RWPE2 (cell line): ENCODE measurements at regions not wholly inside any gene's neighbourhood (a gene's known extent, or its start where the extent isn't known, plus 50 kb on each side); places are given as distances from the start of the nearest gene placed in this dataset.

Experiments used
- ATAC-seq: fragments of 200-7000 bp; cut with Tn5 transposase; 3 replicates; pipeline ENCODE4 v1.9.1; 2021; ENCODE audit warnings: low read depth
- DNase-seq: peaks from one replicate; pipeline ENCODE4 v3.0.0-alpha.2; 2020; ENCODE audit warnings: low spot score
- H3K27ac ChIP-seq: fragments of 450-650 bp; 2 replicates; pipeline ENCODE4 v1.5.1; 2017; ENCODE audit warnings: mild to moderate bottlenecking; ENCODE audit not compliant: poor library complexity, severe bottlenecking
- H3K27me3 ChIP-seq: fragments of 250-450 bp; sonication (Bioruptor Pico); 2 replicates; pipeline ENCODE4 v1.5.1; 2021; ENCODE audit warnings: mild to moderate bottlenecking, moderate library complexity; ENCODE audit not compliant: insufficient read depth, poor library complexity, severe bottlenecking
- H3K36me3 ChIP-seq: fragments of 250-450 bp; sonication (Bioruptor Pico); 2 replicates; pipeline ENCODE4 v1.5.1; 2020; ENCODE audit warnings: low read depth, mild to moderate bottlenecking, moderate library complexity
- H3K4me1 ChIP-seq: fragments of 250-450 bp; sonication (Bioruptor Pico); 2 replicates; pipeline ENCODE4 v1.5.1; 2021; ENCODE audit warnings: mild to moderate bottlenecking, moderate library complexity; ENCODE audit not compliant: insufficient read depth, poor library complexity, severe bottlenecking
- H3K4me3 ChIP-seq: fragments of 250-450 bp; sonication (Bioruptor Pico); 2 replicates; pipeline ENCODE4 v1.5.1; 2021; ENCODE audit warnings: mild to moderate bottlenecking, moderate library complexity; ENCODE audit not compliant: severe bottlenecking
- H3K9me3 ChIP-seq: fragments of 250-450 bp; sonication (Bioruptor Pico); 2 replicates; pipeline ENCODE4 v1.5.1; 2021; ENCODE audit warnings: mild to moderate bottlenecking, moderate library complexity; ENCODE audit not compliant: severe bottlenecking
- TF ChIP-seq, protein P1 (sequence below): fragments of 450-650 bp; IDR thresholded peaks from one replicate; pipeline ENCODE4 v1.5.1; 2017; ENCODE audit warnings: mild to moderate bottlenecking, moderate library complexity; ENCODE audit not compliant: poor library complexity, severe bottlenecking

DNA sequence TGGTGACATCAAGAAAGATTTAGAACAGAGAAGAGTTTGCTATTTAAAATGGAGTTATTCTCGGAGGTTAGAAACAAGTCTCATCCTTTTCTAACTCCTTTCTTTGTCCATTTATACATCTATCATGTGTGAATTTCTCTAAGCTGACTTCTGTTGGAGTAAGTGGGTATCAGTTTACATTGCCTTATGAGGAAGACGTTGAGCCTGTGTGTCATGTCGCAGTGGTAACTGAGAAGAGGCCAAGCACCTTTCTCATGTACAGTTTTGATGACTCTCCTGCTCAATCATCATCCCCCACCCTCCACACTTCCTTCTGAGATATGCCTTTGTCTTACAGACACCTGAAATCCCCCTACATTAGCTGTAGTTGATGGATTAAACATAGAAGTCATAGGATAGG lies 624.8 kb downstream of the LIG4 start:
- H3K9me3 ChIP-seq, result no peaks in the 10 kb centered on the region
- H3K36me3 ChIP-seq, result no peaks in the 10 kb centered on the region
- no peak overlapping the region for H3K4me3 ChIP-seq
- H3K27ac ChIP-seq, result no peak overlapping the region
- DNase-seq (no peak), ATAC-seq (no peak)
- H3K4me1 ChIP-seq, result no peaks in the 10 kb centered on the region
- TF ChIP-seq, protein P1, sequence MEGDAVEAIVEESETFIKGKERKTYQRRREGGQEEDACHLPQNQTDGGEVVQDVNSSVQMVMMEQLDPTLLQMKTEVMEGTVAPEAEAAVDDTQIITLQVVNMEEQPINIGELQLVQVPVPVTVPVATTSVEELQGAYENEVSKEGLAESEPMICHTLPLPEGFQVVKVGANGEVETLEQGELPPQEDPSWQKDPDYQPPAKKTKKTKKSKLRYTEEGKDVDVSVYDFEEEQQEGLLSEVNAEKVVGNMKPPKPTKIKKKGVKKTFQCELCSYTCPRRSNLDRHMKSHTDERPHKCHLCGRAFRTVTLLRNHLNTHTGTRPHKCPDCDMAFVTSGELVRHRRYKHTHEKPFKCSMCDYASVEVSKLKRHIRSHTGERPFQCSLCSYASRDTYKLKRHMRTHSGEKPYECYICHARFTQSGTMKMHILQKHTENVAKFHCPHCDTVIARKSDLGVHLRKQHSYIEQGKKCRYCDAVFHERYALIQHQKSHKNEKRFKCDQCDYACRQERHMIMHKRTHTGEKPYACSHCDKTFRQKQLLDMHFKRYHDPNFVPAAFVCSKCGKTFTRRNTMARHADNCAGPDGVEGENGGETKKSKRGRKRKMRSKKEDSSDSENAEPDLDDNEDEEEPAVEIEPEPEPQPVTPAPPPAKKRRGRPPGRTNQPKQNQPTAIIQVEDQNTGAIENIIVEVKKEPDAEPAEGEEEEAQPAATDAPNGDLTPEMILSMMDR, result no peak
- no peaks in the 10 kb centered on the region for H3K27me3 ChIP-seq

DNA sequence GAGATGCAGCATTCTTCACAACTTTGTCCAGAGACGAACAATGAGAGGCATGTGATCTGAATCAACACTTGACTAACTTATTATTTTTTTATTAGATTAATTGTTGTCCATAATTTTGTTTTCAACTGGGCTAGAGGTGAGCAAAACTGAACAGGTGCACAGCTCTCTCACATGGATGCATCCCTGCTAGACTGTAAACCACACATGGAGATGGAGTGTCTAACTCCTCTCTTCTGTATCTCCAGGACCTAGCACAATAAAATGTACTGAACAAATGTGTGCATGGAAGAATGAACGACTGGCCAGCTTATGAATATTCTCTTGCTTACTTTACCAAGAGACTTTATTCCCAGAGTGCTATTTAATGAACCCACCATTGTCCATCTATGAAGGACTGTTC lies 627.7 kb downstream of the LIG4 start:
- DNase-seq (no peak), ATAC-seq (no peak)
- Histone ChIP-seq H3K9me3 (no peaks in the 10 kb centered on the region), H3K36me3 (no peaks in the 10 kb centered on the region), H3K27ac (no peak overlapping the region), H3K4me1 (no peaks in the 10 kb centered on the region), H3K27me3 (no peaks in the 10 kb centered on the region), H3K4me3 (no peak overlapping the region)
- TF ChIP-seq, protein P1, result no peak

DNA sequence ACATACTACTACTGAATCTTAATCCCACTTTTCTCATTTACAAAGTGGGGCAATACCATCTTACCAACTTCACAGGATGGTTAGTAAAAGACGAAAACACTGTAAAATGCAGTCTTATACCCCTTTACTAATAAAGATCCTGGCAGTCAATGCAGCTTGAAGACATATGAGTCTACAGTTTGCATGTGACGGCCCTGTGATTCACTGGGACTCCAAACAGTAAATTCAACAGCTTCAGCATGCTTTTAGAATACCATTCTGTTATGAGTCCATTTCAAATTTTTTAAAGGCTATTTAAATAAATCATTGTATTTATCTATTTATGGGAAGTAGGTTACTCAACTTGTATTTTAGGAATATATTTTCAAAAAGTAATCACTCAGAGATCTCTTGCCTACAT lies 629.1 kb downstream of the LIG4 start:
- H3K27me3 ChIP-seq, result no peaks in the 10 kb centered on the region
- H3K4me3 ChIP-seq, result no peak overlapping the region
- no peak overlapping the region for H3K27ac ChIP-seq
- TF ChIP-seq, protein P1, result no peak
- H3K36me3 ChIP-seq, result no peaks in the 10 kb centered on the region
- ATAC-seq (no peak), DNase-seq (no peak)
- no peaks in the 10 kb centered on the region for H3K9me3 ChIP-seq
- H3K4me1 ChIP-seq, result no peaks in the 10 kb centered on the region

DNA sequence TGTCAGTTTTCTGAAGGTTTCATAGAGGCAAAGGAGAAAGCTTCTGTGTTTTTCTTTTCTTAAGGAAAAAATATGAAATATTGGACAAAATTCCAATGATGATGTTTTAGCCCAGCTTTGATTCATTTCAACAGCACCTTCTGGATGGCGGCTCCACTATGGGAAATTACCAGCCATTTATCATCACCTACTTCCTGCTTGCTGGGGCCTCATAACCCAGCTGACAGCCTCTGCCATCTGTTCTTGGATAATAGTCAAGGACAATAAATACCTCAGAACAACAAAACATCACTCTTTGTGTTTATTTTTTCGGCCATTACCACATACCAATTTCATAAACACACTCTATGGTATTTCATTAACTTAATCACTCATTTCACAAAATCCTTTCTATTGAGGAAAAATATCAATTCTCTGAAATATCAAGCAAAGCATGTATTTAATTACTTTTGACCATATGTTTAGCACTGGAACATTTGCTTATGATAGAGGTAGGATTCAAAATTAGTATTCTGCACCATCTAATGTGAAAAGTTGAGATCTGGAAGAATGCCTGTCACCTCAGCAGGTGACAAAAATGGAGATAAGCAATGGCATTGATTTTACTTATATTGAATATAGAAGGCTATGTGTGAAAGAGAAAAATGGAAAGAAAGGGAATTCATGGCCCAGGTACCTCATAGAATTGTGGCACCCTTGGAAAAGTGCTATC lies 629.7 kb downstream of the LIG4 start:
- Histone ChIP-seq H3K36me3 (no peaks in the 10 kb centered on the region), H3K27me3 (no peaks in the 10 kb centered on the region), H3K4me3 (no peak overlapping the region), H3K27ac (no peak overlapping the region), H3K9me3 (no peaks in the 10 kb centered on the region), H3K4me1 (no peaks in the 10 kb centered on the region)
- no peak for DNase-seq
- ATAC-seq, result no peak
- TF ChIP-seq, protein P1, result no peak

DNA sequence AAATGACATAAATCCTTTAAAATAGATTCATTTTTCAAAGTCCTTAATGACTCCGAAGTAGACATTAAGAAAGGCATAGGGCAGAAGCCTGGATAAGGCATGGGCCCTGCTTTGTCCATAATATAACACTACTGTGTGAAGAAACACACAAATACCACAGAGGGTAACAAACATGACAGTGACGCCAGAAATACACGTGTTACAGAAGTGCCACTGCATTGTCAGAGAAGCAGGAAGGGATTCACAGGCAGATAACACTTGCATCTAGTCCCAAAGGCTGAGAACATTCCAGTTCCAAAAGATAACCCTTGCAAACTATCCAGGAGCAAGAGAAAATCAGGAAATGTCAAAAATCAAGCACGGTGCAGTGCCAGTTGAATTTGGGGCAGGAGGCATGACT lies 633.2 kb downstream of the LIG4 start:
- no peaks in the 10 kb centered on the region for H3K9me3 ChIP-seq
- no peak for ATAC-seq
- H3K27ac ChIP-seq, result no peak overlapping the region
- no peaks in the 10 kb centered on the region for H3K27me3 ChIP-seq
- TF ChIP-seq, protein P1, result no peak
- no peak overlapping the region for H3K4me3 ChIP-seq
- no peak for DNase-seq
- H3K4me1 ChIP-seq, result no peaks in the 10 kb centered on the region
- no peaks in the 10 kb centered on the region for H3K36me3 ChIP-seq
